Gastrocnemius medialis (tissue), 4 donors: ENCODE measurements at regions not wholly inside any gene's neighbourhood (a gene's known extent, or its start where the extent isn't known, plus 50 kb on each side); places are given as distances from the start of the nearest gene placed in this dataset.

Source experiments
- POLR2A ChIP-seq, 2 donors: fragments of 450-650 bp; IDR thresholded peaks; one replicate each; pipeline ENCODE4 v1.6.1; 2017; ENCODE audit warnings: antibody characterized with exemption in 2 of 2, mild to moderate bottlenecking in 2 of 2, moderate library complexity in 2 of 2
- TF ChIP-seq, protein P1 (sequence below), 5 experiments: fragments of 450-650 bp in 3 of 5; fragments of 200-600 bp in 2 of 5; sonication (generic) in 2 of 5; IDR thresholded peaks in 4 of 5; conservative IDR thresholded peaks in 1 of 5; 1 replicate in 4 of 5; 2 replicates in 1 of 5; pipeline ENCODE4 v1.5.1; 2016 to 2019; ENCODE audit warnings: antibody characterized with exemption in 5 of 5, mild to moderate bottlenecking in 3 of 5, moderate library complexity in 3 of 5

DNA sequence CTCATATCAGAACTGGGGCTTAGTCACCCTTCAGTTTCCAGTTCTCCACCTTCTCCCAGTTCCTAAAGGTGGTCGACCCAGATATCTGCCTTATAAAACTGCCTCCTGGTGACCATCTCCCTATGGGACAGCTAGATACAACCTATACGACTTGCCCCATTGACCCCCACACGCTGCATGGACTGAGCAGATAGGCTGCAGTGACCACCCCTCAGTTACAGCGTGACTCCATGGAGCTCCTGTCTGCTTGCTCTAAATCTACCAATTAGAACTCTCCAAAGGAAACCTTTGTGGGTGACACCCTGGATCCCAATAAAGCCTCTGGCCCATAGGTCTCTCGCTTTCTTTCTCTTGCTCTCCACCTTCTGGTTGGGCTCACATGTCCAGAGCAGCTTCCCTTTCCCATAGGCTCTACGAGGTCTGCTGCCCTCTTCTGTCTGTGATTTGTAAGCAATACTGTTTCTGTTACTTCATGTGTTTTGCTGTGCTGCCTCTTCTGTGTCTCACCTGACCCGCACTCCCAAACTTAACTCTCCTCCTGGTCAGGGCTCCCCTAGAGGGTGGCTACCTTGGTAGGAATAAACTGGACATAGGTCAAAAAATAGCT is 971.3 kb upstream of the FAM98A start:
- no peak for TF ChIP-seq POLR2A (IDR thresholded peaks at IDR 0.05)
- TF ChIP-seq, protein P1, sequence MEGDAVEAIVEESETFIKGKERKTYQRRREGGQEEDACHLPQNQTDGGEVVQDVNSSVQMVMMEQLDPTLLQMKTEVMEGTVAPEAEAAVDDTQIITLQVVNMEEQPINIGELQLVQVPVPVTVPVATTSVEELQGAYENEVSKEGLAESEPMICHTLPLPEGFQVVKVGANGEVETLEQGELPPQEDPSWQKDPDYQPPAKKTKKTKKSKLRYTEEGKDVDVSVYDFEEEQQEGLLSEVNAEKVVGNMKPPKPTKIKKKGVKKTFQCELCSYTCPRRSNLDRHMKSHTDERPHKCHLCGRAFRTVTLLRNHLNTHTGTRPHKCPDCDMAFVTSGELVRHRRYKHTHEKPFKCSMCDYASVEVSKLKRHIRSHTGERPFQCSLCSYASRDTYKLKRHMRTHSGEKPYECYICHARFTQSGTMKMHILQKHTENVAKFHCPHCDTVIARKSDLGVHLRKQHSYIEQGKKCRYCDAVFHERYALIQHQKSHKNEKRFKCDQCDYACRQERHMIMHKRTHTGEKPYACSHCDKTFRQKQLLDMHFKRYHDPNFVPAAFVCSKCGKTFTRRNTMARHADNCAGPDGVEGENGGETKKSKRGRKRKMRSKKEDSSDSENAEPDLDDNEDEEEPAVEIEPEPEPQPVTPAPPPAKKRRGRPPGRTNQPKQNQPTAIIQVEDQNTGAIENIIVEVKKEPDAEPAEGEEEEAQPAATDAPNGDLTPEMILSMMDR (IDR thresholded peaks at IDR 0.05 in 4 of 5, conservative IDR thresholded peaks at IDR 0.05 in 1 of 5), result no peak
